Mammary epithelial cell (primary cell): ENCODE measurements at regions not wholly inside any gene's neighbourhood (a gene's known extent, or its start where the extent isn't known, plus 50 kb on each side); places are given as distances from the start of the nearest gene placed in this dataset.

Source experiments
- EZH2 ChIP-seq: IDR thresholded peaks from 2 replicates; pipeline ENCODE4 v1.6.1; 2012; ENCODE audit warnings: low read length, inconsistent platforms, borderline replicate concordance
- TF ChIP-seq, protein P1 (sequence below), 2 donors: IDR thresholded peaks in 1 of 2; conservative IDR thresholded peaks in 1 of 2; 2 replicates each; pipeline ENCODE4 v1.5.1; 2011 to 2012; ENCODE audit warnings: inconsistent platforms in 2 of 2, low read length in 2 of 2, mild to moderate bottlenecking in 2 of 2, control low read depth in 1 of 2, low read depth in 1 of 2; ENCODE audit not compliant: insufficient read depth in 1 of 2; ENCODE audit errors: extremely low read depth in 1 of 2

DNA sequence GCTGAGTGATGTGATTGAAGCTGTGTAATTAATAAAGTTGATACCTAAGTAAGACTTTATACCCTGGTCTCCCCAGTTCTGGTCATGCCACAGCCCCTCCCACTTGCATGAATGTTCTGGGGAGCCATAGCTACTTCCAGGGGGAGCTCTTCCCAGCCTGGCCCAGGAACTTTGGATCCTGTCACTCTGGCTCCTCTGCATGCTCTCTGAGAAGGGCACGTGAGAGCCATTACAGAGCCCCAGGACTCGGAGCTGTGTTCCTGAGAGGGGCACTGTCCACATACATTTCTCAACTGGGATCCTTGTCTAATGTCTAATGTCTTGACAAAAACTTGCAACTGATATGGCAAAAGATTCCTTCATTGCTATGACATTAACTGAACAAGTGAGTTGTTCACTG, 173.9 kb upstream of the NPY start:
- no peak for TF ChIP-seq EZH2
- TF ChIP-seq, protein P1, sequence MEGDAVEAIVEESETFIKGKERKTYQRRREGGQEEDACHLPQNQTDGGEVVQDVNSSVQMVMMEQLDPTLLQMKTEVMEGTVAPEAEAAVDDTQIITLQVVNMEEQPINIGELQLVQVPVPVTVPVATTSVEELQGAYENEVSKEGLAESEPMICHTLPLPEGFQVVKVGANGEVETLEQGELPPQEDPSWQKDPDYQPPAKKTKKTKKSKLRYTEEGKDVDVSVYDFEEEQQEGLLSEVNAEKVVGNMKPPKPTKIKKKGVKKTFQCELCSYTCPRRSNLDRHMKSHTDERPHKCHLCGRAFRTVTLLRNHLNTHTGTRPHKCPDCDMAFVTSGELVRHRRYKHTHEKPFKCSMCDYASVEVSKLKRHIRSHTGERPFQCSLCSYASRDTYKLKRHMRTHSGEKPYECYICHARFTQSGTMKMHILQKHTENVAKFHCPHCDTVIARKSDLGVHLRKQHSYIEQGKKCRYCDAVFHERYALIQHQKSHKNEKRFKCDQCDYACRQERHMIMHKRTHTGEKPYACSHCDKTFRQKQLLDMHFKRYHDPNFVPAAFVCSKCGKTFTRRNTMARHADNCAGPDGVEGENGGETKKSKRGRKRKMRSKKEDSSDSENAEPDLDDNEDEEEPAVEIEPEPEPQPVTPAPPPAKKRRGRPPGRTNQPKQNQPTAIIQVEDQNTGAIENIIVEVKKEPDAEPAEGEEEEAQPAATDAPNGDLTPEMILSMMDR (conservative IDR thresholded peaks at IDR 0.05 in 1 of 2, IDR thresholded peaks at IDR 0.05 in 1 of 2; ENCODE audit: extremely low read depth in 1 of 2, insufficient read depth in 1 of 2, low read depth in 1 of 2, low read length in 2 of 2), result no peak
